ENCODE measurements at regions not wholly inside any gene's neighbourhood (a gene's known extent, or its start where the extent isn't known, plus 50 kb on each side); places are given as distances from the start of the nearest gene placed in this dataset.

DNA sequence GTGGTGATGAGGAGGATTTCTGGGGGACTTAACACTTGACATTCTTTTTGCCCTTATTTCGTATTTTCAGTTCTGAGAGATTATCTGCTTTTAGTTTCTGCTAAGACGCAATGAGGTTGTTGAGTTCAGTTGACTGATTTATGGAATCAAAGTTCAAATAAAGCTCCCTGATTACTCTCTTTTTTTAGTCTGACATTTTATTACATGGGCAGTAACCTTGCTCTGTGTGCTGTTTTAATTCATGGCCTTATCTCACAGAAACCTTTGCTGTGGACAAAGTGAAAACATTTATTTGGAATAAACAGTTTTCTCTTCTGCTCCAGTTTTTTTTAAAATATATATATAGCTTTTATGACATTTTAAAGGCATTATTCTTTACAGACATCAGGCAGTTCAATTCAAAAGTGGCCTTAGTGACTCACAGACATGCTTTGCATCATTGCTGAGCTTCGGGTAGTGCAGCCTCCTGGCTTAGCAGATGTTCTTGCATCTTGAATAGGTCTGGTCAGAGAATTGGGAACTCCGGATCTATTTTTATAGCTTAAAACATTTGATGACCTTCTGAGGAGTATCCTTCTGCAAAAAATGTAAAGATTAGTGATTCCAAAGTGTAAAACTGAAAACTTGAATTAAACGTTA, 162.9 kb downstream of the FAM170A start:
- DNase-seq = no peak

- no peak for DNase-seq
Observed at GRCh38 chr5:119795768-119796167, 166.4 kb downstream of the FAM170A start.

DNA sequence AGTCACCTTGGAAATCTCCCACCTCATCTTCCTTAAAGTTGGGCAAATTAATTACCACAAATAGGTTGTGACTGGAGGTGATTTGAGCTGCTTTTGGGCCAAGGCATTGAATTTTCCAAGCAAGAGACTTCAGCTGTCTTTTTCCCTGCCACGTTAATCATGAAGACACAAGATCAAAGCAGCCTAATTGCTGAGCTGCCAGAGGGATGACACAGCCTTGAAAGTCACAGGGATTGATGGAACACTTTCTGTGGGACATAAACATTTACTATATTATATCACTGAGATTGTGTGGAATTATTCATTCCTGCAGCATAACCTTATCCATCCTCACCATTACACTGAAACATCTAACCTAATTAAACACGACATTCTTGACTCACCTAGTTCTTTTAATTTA, 172.2 kb downstream of the FAM170A start:
- no peak for DNase-seq

- DNase-seq = no peak
Observed at GRCh38 chr5:119808024-119808423, 178.7 kb downstream of the FAM170A start.

GRCh38 chr5:119808474-119808873, 179.1 kb downstream of the FAM170A start:
- DNase-seq = no peak

GRCh38 chr5:119810217-119810616, 180.9 kb downstream of the FAM170A start:
- DNase-seq = no peak

GRCh38 chr5:119811458-119811857, 182.1 kb downstream of the FAM170A start:
- DNase-seq = no peak

DNA sequence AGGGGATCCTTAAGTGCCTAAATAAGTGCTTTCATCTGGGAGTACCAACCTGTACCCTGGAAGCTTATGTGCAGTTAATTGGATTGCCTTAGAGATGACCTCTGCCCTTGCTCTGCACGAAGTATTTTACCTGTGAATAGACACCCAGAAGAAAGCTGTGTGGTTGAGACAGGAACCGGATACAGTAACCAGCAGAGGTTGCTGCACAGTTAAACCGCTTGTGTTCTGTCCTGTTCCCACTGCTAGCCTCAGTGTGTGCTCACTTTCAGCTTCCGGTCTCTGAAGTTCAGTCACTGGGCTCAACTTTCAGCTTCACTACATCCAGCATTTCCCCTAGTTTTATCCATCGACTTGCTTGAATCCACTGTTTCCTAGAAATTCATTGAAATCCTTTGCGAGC, 185.3 kb downstream of the FAM170A start:
- DNase-seq = no peak

DNA sequence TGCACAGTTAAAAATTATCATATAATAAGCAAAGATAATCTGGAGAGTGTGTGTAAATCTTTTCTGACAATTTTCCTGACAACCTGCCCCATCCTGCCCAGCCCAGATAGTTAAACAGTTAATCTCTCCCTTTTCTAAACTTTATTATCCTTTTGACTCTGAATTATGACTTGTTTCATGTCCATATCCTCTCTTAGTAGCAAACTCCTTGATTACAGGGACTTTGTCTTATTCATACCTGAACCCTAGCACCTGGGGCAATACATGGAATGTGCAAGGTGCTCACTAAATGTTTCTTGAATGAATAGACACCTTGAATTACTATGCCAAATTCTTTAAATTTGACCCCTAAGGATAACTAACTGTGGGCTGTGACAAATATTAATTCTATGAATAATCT, 186.7 kb downstream of the FAM170A start:
- DNase-seq = no peak

GRCh38 chr5:119820016-119820415, 190.7 kb downstream of the FAM170A start:
- no peak for DNase-seq

DNA sequence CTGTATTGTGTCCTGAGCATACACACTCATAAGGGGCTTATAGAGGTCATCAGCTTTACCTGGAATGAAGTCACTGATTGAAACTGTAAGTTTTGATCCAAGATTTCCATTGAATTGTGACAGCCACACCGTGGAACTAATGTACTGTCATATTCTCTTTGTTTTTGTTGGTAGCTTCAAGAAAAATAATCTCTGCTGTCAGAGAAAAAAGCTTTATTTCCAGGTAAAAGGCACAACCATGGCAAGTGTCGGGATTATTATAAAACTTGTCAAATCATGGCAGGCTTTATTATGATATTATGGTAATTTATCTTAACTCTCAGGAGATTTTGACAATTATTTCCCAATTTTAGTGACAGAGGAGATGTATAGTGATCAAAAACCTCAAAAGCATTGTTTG, 191.2 kb downstream of the FAM170A start:
- no peak for DNase-seq

- no peak for DNase-seq
Observed at GRCh38 chr5:119828541-119828940, 199.2 kb downstream of the FAM170A start.

DNA sequence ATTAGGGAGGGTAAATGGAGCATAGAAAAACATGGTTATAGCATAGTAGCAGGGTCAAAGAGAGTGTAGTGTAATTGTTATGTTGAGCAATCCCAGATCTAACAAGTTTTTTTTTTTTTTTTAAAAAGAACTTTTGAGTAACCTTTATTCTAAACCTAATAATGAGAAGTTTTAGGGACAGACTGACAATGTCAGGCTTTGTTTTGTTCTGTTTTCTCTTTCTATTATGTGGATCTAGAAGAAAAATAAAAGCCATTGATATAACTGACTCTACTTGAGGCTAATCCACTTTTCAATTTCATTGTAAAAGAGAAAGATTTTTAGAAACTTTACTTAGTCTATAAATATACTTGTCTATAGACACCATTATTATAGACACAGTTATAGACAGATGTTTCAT, 200.0 kb downstream of the FAM170A start:
- DNase-seq = no peak

DNA sequence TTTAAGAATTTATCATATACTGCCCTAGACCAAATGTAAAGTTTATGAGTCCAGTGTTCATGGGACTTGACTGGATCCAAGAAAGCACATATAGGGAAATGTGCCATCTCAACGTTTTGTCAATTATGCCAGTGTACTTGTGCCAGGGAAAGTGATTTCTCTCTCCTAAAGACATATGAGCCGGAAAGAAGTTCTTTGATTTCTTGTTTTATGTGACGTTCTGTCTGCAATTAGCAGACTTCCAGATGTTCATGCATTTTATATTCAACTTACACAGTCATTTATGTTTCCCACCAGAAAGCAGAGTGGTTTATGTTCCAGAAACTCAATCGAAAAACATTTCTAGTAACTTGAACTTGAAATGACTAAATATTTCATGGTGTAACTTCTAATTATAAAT, 203.8 kb downstream of the FAM170A start:
- no peak for DNase-seq

DNA sequence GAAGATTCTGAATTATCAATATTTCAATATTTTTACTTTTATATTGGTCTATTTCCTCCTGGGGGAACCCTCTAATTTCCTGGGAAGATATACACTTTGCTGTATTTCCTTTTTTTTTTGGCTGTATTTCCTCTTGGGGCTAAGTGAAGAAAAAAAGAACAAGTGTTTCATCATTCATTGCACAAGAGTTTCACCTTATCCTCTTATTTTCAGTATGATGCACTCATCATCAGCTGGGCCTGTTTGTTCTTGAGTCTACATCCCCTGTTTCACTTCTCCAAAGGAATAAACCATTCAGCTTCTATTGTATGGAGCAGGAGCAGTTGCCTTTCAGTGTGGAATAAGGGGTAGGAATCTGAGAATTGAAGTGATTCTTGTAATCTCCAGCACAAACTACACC, 210.8 kb downstream of the FAM170A start:
- DNase-seq = no peak

DNA sequence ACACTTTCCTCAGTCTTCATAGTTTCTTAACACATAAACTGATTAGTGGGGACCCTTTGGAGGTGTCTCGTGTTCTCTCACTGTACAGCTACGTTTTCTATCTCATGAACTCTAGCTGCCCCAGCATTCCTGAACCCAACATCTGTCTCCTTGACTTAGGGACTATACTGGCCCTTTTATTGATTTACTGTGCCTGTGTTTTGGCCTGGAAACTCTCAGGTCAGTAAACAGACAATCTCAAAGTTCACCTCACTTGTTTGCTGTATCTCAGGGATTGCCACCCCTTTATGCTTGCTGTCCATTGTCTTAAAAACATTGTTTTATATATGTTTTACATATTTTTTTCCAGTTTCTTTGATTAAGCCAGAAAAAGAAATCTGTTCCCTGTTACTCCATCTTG, 222.8 kb downstream of the FAM170A start:
- no peak for DNase-seq

- DNase-seq = no peak
Observed at GRCh38 chr5:119860463-119860862, 231.1 kb downstream of the FAM170A start.

DNA sequence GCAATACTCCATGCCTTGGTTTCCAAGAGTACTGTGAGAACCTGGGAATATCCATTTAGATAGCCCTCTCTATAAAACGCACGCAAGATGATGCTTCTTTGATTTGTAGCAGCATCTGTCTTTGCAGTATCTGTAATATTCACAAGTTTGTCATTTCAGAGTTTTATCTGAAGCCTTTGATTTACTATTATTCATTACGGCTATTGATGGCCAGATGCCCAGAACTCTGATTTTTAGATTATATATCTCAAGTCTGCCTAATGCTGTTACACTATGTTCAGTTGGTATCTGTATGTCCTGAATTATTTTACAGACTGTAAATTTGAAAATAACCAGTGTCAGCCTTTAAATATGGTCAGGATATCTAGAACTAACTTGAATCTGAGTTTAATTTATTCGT, 233.3 kb downstream of the FAM170A start:
- DNase-seq = no peak

DNA sequence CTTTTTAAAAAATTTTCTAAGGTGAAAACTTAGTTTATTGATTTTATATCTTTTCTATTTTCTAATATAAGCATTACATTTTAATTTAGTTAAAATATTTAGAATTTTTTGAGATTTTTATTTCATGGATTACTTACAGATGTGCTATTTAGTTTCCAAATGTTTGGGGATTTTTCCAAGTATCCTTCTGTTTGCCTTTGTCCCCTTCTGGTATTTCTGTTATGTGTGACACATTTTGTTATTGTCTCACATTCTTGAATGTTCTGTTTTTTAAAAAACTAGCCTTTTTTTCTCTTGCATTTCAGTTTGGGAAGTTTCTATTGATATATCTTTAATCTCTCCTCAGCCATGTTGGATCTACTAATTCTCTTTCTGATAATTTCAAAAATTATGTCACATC, 234.9 kb downstream of the FAM170A start:
- no peak for DNase-seq

DNA sequence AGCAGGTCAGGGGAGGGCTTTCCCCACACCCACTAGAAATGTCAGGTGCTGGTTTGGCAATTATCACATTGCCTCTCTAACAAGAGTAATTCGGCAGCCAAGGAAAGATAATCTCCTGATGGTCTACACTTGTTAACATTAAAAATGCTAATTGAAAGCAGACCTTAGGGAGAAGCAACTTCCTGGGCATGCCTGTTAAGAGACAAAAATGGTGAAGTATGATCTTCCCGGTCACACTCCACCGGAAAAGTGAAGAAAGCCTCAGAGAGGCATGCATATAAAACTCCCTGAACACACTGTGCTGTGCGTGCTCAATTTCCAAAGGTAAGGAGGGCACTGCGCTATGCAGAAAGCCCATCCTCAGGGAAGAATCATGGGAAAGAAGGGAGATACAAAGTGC, 244.3 kb downstream of the FAM170A start:
- no peak for DNase-seq

DNA sequence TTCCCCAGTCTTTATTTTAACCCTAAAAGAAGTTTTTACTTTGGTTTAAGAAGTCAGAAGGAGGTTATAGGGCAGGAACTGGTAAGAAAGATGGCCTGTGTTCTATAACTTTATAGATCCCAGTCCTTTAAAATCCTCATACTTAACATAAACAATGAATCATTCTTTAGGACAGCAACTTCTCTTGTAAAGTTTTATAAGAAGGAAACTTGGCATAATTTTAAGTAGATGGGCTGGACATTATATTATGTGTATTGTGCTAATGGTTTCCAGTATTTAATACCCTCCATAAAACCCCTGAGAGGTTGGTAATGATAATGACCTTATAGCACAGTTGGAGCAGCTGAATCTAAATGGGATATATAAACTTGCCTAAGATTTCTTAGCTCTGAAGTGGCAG, 247.2 kb downstream of the FAM170A start:
- no peak for DNase-seq

DNA sequence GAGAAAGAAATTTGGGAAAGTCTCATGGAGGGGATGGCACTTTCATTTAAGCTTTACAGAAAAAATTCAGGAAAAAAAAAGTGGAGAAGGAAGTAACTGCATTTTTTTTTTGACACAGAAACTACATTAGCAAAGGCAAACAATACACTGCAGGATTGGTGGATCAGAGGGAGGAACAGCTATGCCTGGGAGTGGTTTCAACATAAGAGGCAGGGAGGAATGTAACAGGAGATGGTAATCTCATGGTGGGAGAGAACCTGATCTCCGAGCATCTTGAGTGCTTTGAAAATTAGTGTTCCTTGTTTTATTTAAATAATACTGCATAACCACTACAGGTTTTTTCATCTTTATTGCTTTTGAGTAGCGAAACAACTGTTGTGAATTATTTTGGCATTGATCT, 249.4 kb downstream of the FAM170A start:
- no peak for DNase-seq

GRCh38 chr5:119879446-119879845, 250.1 kb downstream of the FAM170A start:
- DNase-seq = no peak

DNA sequence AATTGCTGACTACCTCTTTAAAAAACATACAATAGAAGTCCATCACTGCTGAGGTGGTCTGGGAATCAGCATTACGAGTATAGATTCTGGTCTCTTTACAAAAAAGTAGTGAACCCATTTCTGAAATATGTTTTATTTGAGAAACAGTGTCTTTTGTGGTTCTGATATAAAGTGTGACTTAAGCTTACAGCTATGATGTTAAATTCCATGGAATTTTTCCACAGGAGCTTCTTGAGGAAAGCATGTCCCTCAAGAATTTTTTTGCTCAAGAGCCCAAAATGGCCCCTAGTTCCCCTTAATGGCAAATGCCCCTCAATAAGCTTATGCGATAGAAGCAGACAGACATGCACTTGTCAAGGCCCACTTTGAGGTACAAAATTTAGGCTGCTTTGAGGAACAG, 265.7 kb downstream of the FAM170A start:
- peak; percentile 3 for DNase-seq

GRCh38 chr5:119896826-119897536, 267.6 kb downstream of the FAM170A start:
- no peak for DNase-seq
